NT2/D1 (cell line): ENCODE measurements at regions not wholly inside any gene's neighbourhood (a gene's known extent, or its start where the extent isn't known, plus 50 kb on each side); places are given as distances from the start of the nearest gene placed in this dataset.

Source experiments
- DNase-seq: peaks from one replicate; pipeline ENCODE4 v3.0.0-alpha.2; 2011; ENCODE audit warnings: low read depth, low spot score
- H3K27me3 ChIP-seq: 2 replicates; pipeline ENCODE4 v1.6.0; 2011; ENCODE audit warnings: mild to moderate bottlenecking; ENCODE audit not compliant: insufficient read length, insufficient read depth
- H3K36me3 ChIP-seq: 2 replicates; pipeline ENCODE4 v1.6.1; 2011; ENCODE audit warnings: mild to moderate bottlenecking, low read length, mixed read lengths; ENCODE audit not compliant: insufficient read depth, insufficient read length
- H3K4me1 ChIP-seq: 2 replicates; pipeline ENCODE4 v1.5.1; 2011; ENCODE audit not compliant: insufficient read depth, insufficient read length
- H3K4me3 ChIP-seq: 2 replicates; pipeline ENCODE4 v1.5.1; 2011; ENCODE audit warnings: low read depth; ENCODE audit not compliant: insufficient read length
- H3K9ac ChIP-seq: 2 replicates; pipeline ENCODE4 v1.6.0; 2011; ENCODE audit warnings: low read depth; ENCODE audit not compliant: insufficient read length
- H3K9me3 ChIP-seq: 2 replicates; pipeline ENCODE4 v1.5.1; 2011; ENCODE audit warnings: mild to moderate bottlenecking, low read length; ENCODE audit not compliant: insufficient read depth
- SUZ12 ChIP-seq: IDR thresholded peaks from 2 replicates; pipeline ENCODE4 v1.6.1; 2011; ENCODE audit not compliant: insufficient read length, insufficient read depth; ENCODE audit errors: extremely low read depth
- YY1 ChIP-seq: IDR thresholded peaks from 2 replicates; pipeline ENCODE4 v1.6.1; 2011; ENCODE audit not compliant: insufficient read length, insufficient read depth
- ZNF274 ChIP-seq: IDR thresholded peaks from 2 replicates; pipeline ENCODE4 v1.6.1; 2011; ENCODE audit warnings: mild to moderate bottlenecking, low read depth, low read length

DNA sequence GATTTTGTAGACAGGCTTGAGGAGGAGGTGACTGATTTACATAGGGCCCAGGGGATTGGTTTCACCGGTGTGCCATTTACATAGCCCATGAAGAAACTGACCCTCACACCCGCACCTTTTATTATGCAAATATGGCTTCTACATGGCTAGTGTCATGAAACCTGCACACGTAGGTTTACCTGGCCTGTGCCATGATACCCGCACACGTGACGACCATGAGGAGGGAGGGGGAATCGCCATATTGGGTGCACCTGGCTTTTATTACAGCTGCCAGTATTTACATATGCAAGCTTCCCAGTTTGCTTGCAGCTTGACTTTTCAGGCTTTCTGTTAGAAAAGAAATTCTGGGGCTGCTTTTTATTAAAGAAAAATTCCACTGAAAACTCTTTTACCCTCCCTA, 359.7 kb downstream of the ADAM29 start:
- H3K36me3 ChIP-seq: no peaks in the 10 kb centered on the region
- no peaks in the 10 kb centered on the region for H3K27me3 ChIP-seq
- DNase-seq: no peak
- TF ChIP-seq SUZ12 (no peak), YY1 (no peak), ZNF274 (no peak)
- H3K9ac ChIP-seq: no peak overlapping the region
- no peaks in the 10 kb centered on the region for H3K4me1 ChIP-seq
- H3K9me3 ChIP-seq: no peaks in the 10 kb centered on the region
- no peak overlapping the region for H3K4me3 ChIP-seq

DNA sequence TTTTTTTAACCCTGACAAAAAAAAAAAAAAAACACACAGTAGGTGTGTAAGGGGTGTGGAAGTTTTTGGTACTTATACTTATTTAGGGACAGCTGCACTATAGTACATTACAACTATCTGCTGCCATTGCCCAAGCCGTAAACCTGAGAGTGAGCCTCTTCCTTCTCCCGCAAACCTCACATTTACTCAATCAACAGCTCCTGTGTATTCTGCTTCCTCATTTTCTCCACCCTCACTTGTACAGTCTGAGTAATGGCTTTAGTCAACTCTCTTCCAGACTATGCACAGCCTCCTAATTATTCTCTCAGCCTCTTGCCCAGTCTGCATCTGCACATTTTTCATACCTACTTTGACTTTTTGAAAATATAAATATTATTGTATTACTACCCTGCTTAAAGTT, 362.0 kb downstream of the ADAM29 start:
- Histone ChIP-seq H3K9ac (no peak overlapping the region), H3K4me3 (no peak overlapping the region), H3K4me1 (no peaks in the 10 kb centered on the region), H3K9me3 (no peaks in the 10 kb centered on the region), H3K27me3 (no peaks in the 10 kb centered on the region), H3K36me3 (no peaks in the 10 kb centered on the region)
- TF ChIP-seq YY1: no peak
- no peak for TF ChIP-seq SUZ12
- no peak for DNase-seq

GRCh38 chr4:175281894-175282293, 363.7 kb downstream of the ADAM29 start:
- DNase-seq: no peak
- no peaks in the 10 kb centered on the region for H3K9me3 ChIP-seq
- no peaks in the 10 kb centered on the region for H3K4me1 ChIP-seq
- no peak overlapping the region for H3K9ac ChIP-seq
- H3K27me3 ChIP-seq: no peaks in the 10 kb centered on the region
- H3K4me3 ChIP-seq: no peak overlapping the region
- no peaks in the 10 kb centered on the region for H3K36me3 ChIP-seq
- TF ChIP-seq YY1: no peak

- no peak for TF ChIP-seq SUZ12
- no peak for TF ChIP-seq ZNF274
- Histone ChIP-seq H3K9ac (no peak overlapping the region), H3K9me3 (no peaks in the 10 kb centered on the region), H3K36me3 (no peaks in the 10 kb centered on the region), H3K4me1 (no peaks in the 10 kb centered on the region), H3K27me3 (no peaks in the 10 kb centered on the region), H3K4me3 (no peak overlapping the region)
- DNase-seq: no peak
Observed at GRCh38 chr4:175282407-175282806, 364.2 kb downstream of the ADAM29 start.

GRCh38 chr4:175290401-175290800, 372.2 kb downstream of the ADAM29 start:
- Histone ChIP-seq H3K4me1 (no peaks in the 10 kb centered on the region), H3K27me3 (no peaks in the 10 kb centered on the region), H3K9ac (no peak overlapping the region), H3K4me3 (no peak overlapping the region), H3K36me3 (no peaks in the 10 kb centered on the region), H3K9me3 (no peaks in the 10 kb centered on the region)
- TF ChIP-seq SUZ12 (no peak), ZNF274 (no peak), YY1 (no peak)
- no peak for DNase-seq

DNA sequence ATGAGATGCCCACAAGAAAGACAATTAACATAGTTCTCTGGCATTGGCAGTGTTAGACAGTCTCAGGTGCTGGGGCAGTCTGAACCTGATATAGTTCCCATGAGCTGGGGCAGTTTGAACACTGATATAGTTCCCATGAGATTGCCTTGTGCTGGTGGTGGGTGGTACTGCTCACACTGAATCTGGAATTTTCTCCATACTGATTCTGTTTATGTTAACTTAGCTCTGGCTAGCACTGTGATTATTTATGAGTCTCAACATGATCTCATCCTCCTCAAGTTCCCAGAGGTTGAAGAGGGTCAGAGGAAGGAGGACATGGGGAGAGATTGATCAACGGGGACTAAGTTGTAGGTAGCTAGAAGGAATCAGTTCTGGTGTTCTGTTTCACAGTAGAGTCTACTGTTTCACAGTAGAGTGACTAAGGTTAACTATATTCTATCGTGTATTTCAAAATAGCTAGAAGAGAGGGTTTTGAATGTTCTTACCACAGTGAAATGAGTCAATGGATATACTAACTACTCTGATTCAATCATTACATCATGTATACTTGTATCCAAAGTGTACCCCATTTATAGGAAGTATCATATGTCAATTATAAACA, 379.9 kb downstream of the ADAM29 start:
- Histone ChIP-seq H3K4me3 (no peak overlapping the region), H3K9me3 (no peaks in the 10 kb centered on the region), H3K4me1 (no peaks in the 10 kb centered on the region), H3K36me3 (no peaks in the 10 kb centered on the region), H3K27me3 (no peaks in the 10 kb centered on the region), H3K9ac (no peak overlapping the region)
- TF ChIP-seq SUZ12: no peak
- no peak for DNase-seq

DNA sequence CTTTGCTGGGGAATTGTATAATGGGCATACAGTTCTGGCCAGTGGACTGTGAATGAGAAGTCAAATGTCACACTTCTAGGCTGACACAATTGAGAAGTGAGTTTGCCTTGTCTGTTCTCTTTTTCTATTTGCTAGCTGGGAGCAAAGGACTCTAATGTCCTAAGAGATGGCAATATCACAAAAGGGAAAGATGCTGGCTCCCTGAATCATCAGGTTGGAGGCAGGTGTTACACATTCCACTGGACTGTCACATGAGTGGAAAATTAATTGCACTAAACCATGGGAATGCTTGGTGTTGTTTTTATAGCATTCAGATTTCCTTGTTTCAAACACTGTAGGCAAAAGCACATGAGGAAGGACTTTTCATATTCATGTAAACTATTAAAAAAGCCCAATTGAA, 388.3 kb downstream of the ADAM29 start:
- no peaks in the 10 kb centered on the region for H3K4me1 ChIP-seq
- no peak overlapping the region for H3K9ac ChIP-seq
- H3K4me3 ChIP-seq: no peak overlapping the region
- TF ChIP-seq SUZ12: no peak
- TF ChIP-seq YY1: no peak
- no peaks in the 10 kb centered on the region for H3K36me3 ChIP-seq
- no peaks in the 10 kb centered on the region for H3K9me3 ChIP-seq
- H3K27me3 ChIP-seq: no peaks in the 10 kb centered on the region
- DNase-seq: no peak

DNA sequence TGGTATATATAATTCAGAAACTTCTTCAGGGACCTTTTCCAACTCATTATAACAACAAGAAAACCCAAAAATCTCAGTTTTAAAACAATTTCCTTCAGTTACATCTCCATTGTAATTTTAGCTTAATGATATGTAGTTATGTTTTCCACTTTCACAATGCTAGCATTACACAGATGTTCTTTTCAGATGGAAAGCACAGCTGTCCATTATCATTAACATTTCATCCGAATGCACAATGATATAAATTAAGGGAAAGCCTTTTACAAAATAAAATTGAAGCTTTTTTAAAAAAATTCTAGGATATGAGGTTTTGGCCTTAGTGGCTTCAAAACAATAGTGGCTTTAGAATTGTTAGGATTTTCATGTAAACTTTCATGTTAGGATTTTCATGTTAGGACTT, 389.2 kb downstream of the ADAM29 start:
- no peak overlapping the region for H3K9ac ChIP-seq
- H3K27me3 ChIP-seq: no peaks in the 10 kb centered on the region
- no peaks in the 10 kb centered on the region for H3K4me1 ChIP-seq
- H3K4me3 ChIP-seq: no peak overlapping the region
- no peaks in the 10 kb centered on the region for H3K36me3 ChIP-seq
- H3K9me3 ChIP-seq: no peaks in the 10 kb centered on the region
- DNase-seq: no peak
- TF ChIP-seq SUZ12: no peak
- no peak for TF ChIP-seq ZNF274
- no peak for TF ChIP-seq YY1
